ENCODE measurements at regions not wholly inside any gene's neighbourhood (a gene's known extent, or its start where the extent isn't known, plus 50 kb on each side); places are given as distances from the start of the nearest gene placed in this dataset.
A peak's percentile ranks its signal among the peaks of the same experiment; 100 is the strongest.

DNA sequence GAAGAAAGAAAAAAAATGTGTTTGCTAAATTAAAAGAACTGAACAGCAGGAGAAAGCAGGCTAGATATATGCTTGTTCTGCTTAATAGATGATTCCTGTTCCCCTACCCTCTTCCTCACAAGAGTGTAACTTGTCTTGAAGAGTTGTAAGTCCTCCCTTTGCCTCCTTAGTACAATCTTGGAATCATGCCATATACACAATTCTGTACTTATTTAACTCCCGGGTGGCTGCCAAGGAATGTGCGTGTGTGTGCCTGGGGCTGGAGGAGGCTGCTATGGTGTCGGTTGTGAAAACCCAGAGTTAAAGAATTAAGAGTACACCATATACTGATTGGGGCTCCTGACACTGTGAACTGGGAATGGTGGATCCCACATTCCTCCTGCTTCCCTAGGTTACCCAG, 194.2 kb downstream of the SIPA1L2 start:
- peak; percentile 22 for DNase-seq (ENCODE audit: low read depth)

GRCh38 chr1:232432313-232432712, 197.6 kb downstream of the SIPA1L2 start:
- no peak overlapping the region for H3K4me3 ChIP-seq (ENCODE audit: low read length)
- no peak for TF ChIP-seq CTCF (conservative IDR thresholded peaks at IDR 0.05; ENCODE audit: low read depth, low read length)

More for the DNA sequence above, 194.2 kb downstream of the SIPA1L2 start:
- no peak for TF ChIP-seq CTCF (conservative IDR thresholded peaks at IDR 0.05; ENCODE audit: low read depth, low read length)
- H3K4me3 ChIP-seq (ENCODE audit: low read length), result no peak overlapping the region

GRCh38 chr1:232431748-232432147, 198.2 kb downstream of the SIPA1L2 start:
- TF ChIP-seq CTCF (conservative IDR thresholded peaks at IDR 0.05; ENCODE audit: low read depth, low read length), result no peak
- no peak overlapping the region for H3K4me3 ChIP-seq (ENCODE audit: low read length)
- no peak for DNase-seq (ENCODE audit: low read depth)

More at GRCh38 chr1:232432313-232432712, 197.6 kb downstream of the SIPA1L2 start:
- no peak for DNase-seq (ENCODE audit: low read depth)

GRCh38 chr1:232431326-232431725, 198.6 kb downstream of the SIPA1L2 start:
- TF ChIP-seq CTCF (conservative IDR thresholded peaks at IDR 0.05; ENCODE audit: low read depth, low read length), result no peak
- no peak for DNase-seq (ENCODE audit: low read depth)
- H3K4me3 ChIP-seq (ENCODE audit: low read length), result no peak overlapping the region

- no peak for TF ChIP-seq CTCF (conservative IDR thresholded peaks at IDR 0.05; ENCODE audit: low read depth, low read length)
- H3K4me3 ChIP-seq (ENCODE audit: low read length), result no peak overlapping the region
- no peak for DNase-seq (ENCODE audit: low read depth)
Observed at GRCh38 chr1:232430467-232430866, 199.5 kb downstream of the SIPA1L2 start.

DNA sequence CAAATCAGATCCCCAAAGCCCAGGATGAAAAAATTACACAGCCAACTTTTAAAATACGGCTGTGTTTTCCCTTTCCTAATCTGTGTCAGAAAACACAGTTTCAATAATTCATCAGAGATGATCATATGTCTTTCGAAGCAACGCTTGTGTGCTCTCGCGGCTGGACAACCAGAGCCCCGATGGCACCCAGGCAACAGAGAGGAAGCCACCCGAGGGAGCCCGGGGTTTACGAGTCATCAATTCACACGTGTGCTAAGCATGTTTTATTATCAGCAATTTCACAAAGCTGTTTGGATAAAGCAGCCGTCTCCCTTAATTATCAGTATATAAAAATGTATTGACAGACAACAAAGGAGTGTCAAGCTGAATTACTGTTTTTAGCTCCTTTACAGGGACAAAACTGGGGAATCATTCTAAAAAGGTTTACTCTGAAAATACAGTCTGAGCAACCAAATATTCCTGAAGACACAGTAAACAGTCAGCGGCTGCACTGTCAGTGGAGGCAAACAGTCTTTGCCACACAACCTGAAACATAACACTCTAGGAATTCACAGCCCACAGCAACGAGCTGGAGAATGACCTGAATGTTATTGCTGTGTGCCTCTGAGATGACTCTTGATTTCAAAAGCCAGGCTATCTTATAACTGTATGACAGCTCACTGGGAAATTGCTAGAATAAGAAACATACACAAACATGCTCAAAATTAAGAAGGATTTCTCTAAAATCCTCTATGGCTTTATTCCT, 201.0 kb downstream of the SIPA1L2 start:
- DNase-seq (ENCODE audit: low read depth), result no peak
- H3K4me3 ChIP-seq (ENCODE audit: low read length), result no peak overlapping the region
- TF ChIP-seq CTCF (conservative IDR thresholded peaks at IDR 0.05; ENCODE audit: low read depth, low read length), result no peak

DNA sequence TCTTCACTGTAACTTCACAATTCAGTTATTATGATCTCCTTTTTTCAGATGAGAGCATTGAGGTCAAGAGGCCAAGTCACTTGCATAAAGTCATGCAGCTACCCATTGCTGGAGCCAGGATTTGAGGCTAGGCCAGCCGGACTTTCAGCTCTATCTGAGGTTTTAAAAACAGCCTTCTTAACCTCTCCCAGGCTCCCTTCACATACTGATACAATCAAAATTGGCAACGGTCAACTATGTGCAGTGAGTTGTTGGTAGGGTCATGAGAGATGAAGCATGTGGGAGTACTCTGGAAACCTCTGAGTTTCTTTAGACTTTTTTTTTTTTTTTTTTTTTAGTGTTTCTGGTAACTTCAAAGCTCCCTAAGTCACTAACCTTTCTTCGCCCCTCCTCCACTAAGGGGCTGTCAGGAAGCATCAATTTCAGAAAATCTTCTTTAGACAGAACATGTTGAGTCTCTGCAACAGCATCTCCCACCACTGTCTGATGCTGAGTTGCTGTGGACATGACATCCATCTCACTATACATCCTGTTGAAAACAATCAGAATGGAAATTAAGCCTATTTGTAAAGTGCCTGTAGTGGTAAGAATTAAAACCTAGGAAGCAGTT, 201.8 kb downstream of the SIPA1L2 start:
- DNase-seq (ENCODE audit: low read depth), result no peak
- TF ChIP-seq CTCF (conservative IDR thresholded peaks at IDR 0.05; ENCODE audit: low read depth, low read length), result no peak
- H3K4me3 ChIP-seq (ENCODE audit: low read length), result no peak overlapping the region

Measured in retinal pigment epithelial cell (primary cell).